A673 (cell line): ENCODE measurements at regions not wholly inside any gene's neighbourhood (a gene's known extent, or its start where the extent isn't known, plus 50 kb on each side); places are given as distances from the start of the nearest gene placed in this dataset.

Experiments
- BruUV-seq: library from RNA; stranded (reverse); fragments of 400-500 nt; replicated peaks from 2 replicates; lab custom pipeline; 2021; lab: Mats Ljungman, UMichigan
- CTCF ChIA-PET: fragments of 300-600 bp; sonication (Branson Sonifier 250); formaldehyde crosslinking; loops from one replicate; lab custom pipeline; 2022; ENCODE audit warnings: antibody characterized with exemption; lab: Charles Lee
- POLR2A ChIA-PET: fragments of 300-600 bp; sonication (Branson Sonifier 250); formaldehyde crosslinking; loops from one replicate; lab custom pipeline; 2022; ENCODE audit warnings: antibody characterized with exemption; ENCODE audit not compliant: low non-redundant PET; lab: Charles Lee
- DNase-seq: peaks from one replicate; pipeline ENCODE4 v3.0.0-alpha.2; 2015; ENCODE audit warnings: low spot score
- H3K27ac ChIP-seq: fragments of 200-600 bp; sonication (generic); 2 replicates; pipeline ENCODE4 v1.5.1; 2016; ENCODE audit warnings: mixed run types, low read depth, mild to moderate bottlenecking, mixed read lengths, antibody characterized with exemption, low read length; ENCODE audit not compliant: poor library complexity, severe bottlenecking
- H3K27me3 ChIP-seq: fragments of 200-600 bp; sonication (generic); replicated peaks from 2 replicates; pipeline ENCODE4 v1.6.1; 2017; ENCODE audit warnings: mixed run types, low read depth, mild to moderate bottlenecking, mixed read lengths, antibody characterized with exemption, low read length; ENCODE audit not compliant: insufficient read depth, poor library complexity
- H3K36me3 ChIP-seq: fragments of 200-600 bp; sonication (generic); 2 replicates; pipeline ENCODE4 v1.6.1; 2016; ENCODE audit warnings: mixed run types, mild to moderate bottlenecking, mixed read lengths, antibody characterized with exemption, low read length; ENCODE audit not compliant: insufficient read depth, poor library complexity, severe bottlenecking
- H3K4me1 ChIP-seq: fragments of 200-600 bp; sonication (generic); 2 replicates; pipeline ENCODE4 v1.6.1; 2017; ENCODE audit warnings: mixed run types, mild to moderate bottlenecking, mixed read lengths, antibody characterized with exemption, low read length; ENCODE audit not compliant: insufficient read depth, poor library complexity, severe bottlenecking
- H3K4me3 ChIP-seq: fragments of 200-600 bp; sonication (generic); 2 replicates; pipeline ENCODE4 v1.5.1; 2016; ENCODE audit warnings: low read depth, mixed run types, mild to moderate bottlenecking, mixed read lengths, low read length; ENCODE audit not compliant: poor library complexity, severe bottlenecking
- H3K9me3 ChIP-seq: fragments of 200-600 bp; sonication (generic); 2 replicates; pipeline ENCODE4 v1.6.1; 2016; ENCODE audit warnings: mixed run types, low read depth, mild to moderate bottlenecking, mixed read lengths, antibody characterized with exemption, low read length; ENCODE audit not compliant: poor library complexity, severe bottlenecking
- CTCF ChIP-seq: fragments of 300-800, 200-600 bp; sonication (generic); conservative IDR thresholded peaks from 2 replicates; pipeline ENCODE4 v1.5.1; 2017; ENCODE audit warnings: low read depth, mild to moderate bottlenecking, antibody characterized with exemption, low read length, moderate library complexity, mixed read lengths
- EZH2 ChIP-seq: fragments of 200-600 bp; sonication (generic); IDR thresholded peaks from 2 replicates; pipeline ENCODE4 v1.6.1; 2017; ENCODE audit warnings: borderline replicate concordance, low read depth, mild to moderate bottlenecking, mixed read lengths, antibody characterized with exemption, low read length; ENCODE audit not compliant: poor library complexity, severe bottlenecking
- intact Hi-C: fragments of 100-400 bp; cut with micrococcal nuclease; formaldehyde crosslinking; loops from one replicate; pipeline ENCODE4 v1.10.0; 2022; ENCODE audit not compliant: unreplicated experiment

GRCh38 chr4:103289186-103289585 is 91.0 kb upstream of the CENPE start:
- POLR2A ChIA-PET, result no interaction called here
- no peak for TF ChIP-seq EZH2
- no peak for TF ChIP-seq CTCF
- peaks cover 30% of the 10 kb centered on the region for H3K27me3 ChIP-seq
- no peaks in the 10 kb centered on the region for H3K4me1 ChIP-seq
- DNase-seq, result no peak
- CTCF ChIA-PET, result interaction anchor here (0.7 kb wide), 1 partner anchor 55 kb away, joined by 10 read pairs; no protein-coding TSS in a partner anchor
- H3K9me3 ChIP-seq, result no peaks in the 10 kb centered on the region
- no peak overlapping the region for H3K4me3 ChIP-seq
- H3K36me3 ChIP-seq, result no peaks in the 10 kb centered on the region
- BruUV-seq, result no TSS peak
- H3K27ac ChIP-seq, result no peak overlapping the region
- intact Hi-C loops, result no loop called here

- intact Hi-C loops, result no loop called here
- CTCF ChIA-PET, result no interaction called here
- BruUV-seq, result no TSS peak
- no peak overlapping the region for H3K27ac ChIP-seq
- no peaks in the 10 kb centered on the region for H3K4me1 ChIP-seq
- no peak for TF ChIP-seq CTCF
- H3K27me3 ChIP-seq, result no peaks in the 10 kb centered on the region
- DNase-seq, result no peak
- no peaks in the 10 kb centered on the region for H3K36me3 ChIP-seq
- POLR2A ChIA-PET, result no interaction called here
- H3K9me3 ChIP-seq, result no peaks in the 10 kb centered on the region
- no peak overlapping the region for H3K4me3 ChIP-seq
Observed at GRCh38 chr4:103272174-103272573, 74.0 kb upstream of the CENPE start.

GRCh38 chr4:103268746-103269145 is 70.6 kb upstream of the CENPE start:
- Histone ChIP-seq H3K9me3 (no peaks in the 10 kb centered on the region), H3K27me3 (no peaks in the 10 kb centered on the region), H3K4me1 (no peaks in the 10 kb centered on the region), H3K36me3 (no peaks in the 10 kb centered on the region), H3K4me3 (no peak overlapping the region), H3K27ac (no peak overlapping the region)
- no peak for DNase-seq
- POLR2A ChIA-PET, result no interaction called here
- no TSS peak for BruUV-seq
- intact Hi-C loops, result no loop called here
- TF ChIP-seq CTCF (no peak), EZH2 (no peak)
- CTCF ChIA-PET, result no interaction called here
